HG03565 (cell line): ENCODE measurements at regions not wholly inside any gene's neighbourhood (a gene's known extent, or its start where the extent isn't known, plus 50 kb on each side); places are given as distances from the start of the nearest gene placed in this dataset.
A peak's percentile ranks its signal among the peaks of the same experiment; 100 is the strongest.

Experiments
- ATAC-seq: cut with Tn5 transposase; IDR thresholded peaks from one replicate; pipeline ENCODE4 v1.9.1; 2021; ENCODE audit warnings: mild to moderate bottlenecking, moderate library complexity; ENCODE audit not compliant: unreplicated experiment

DNA sequence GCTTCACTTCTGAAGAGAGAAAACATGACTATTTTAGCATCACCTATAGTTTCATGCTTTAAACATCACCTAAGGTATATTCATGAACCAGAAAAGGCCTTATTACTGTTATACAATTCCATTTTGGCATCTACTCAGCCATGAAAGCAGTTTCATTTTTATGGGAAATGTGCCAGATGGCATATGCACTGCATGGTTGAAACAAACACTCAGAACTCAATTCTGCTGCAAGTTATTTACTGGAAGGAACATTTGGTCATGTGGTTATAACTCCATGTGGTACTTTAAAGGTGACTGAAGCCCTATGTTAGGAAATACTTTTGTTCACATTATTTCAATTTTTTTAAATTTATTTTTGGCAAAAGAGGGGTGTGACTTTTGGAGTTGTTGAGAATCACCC is 287.5 kb upstream of the CRIM1 start:
- ATAC-seq = no peak

DNA sequence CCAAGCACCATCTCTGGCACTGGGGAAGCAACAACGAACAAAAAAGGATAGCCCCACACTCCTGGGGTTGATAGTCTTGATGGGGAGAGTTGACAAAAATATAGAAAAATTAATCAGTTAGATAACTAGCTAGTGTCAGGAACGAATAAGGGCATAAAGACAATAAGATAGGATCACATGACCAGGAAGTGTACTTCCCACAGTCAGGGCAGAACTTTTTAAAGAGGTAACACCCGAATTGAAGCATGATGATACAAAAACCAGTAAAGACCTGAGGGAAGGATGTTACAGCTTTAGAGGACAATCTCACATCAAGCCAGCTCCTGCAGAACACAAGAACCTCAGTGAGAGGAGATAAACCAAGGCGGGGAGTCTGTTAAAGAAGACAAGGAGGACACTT is 295.4 kb upstream of the CRIM1 start:
- peak; percentile 10 for ATAC-seq

DNA sequence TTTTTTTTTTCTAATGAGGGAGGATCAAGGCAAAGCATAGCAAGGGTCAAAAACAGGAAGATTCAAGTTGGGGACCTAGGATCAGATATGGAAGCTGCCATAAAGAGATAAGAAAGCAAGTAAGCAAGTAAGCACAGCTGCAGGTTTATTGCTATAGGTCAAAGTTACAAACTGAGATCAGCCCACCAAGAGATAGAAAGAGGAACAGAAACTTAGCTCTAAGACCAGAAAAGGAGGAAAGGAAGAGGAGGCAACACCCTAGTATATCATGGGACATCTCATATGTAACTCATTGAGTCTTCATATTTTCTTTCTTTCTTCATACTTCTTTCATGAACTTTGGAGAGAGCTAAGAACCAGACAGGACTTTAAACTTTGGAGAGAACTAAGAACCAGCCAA is 295.9 kb upstream of the CRIM1 start:
- ATAC-seq = peak; percentile 100

DNA sequence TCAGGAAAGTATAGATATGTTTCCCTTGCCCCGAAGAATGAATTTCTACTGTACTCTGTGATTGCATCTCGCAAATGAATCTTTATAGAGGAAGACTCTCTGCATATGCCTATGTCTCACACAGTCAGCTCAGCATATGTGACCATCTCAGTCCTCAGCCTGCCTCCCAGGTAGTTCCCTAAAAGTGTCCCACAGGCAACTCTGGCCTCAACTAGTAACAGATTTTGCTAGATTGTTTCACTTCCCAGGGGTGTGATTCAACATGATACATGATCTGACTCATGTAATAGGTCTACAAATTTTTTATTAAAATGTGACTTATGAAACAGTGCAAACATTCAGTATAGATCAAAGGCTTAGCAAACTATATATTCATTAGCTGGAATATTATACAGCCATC is 296.6 kb upstream of the CRIM1 start:
- ATAC-seq = no peak

- ATAC-seq = no peak
Observed at GRCh38 chr2:36058076-36058475, 297.5 kb upstream of the CRIM1 start.

GRCh38 chr2:36052819-36053218 is 302.8 kb upstream of the CRIM1 start:
- ATAC-seq = no peak

DNA sequence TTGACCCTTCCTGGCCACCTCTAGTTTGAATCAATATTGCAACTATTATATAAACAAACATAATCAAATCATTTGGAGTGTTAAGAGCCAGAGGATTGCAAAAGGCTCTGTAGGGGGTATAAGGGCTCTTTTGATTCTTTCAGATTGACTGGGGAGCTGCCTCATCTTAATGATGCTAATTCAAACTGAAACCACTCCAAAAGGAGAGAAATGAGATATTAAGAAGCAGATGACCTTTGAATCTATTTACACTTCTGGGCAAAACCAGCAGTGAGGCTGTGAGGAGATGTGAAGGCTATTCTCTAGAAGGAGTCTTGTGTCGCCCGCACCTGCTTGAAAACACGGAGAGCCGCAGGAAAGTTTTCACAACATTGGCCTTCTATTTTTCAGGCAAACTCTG is 311.2 kb upstream of the CRIM1 start:
- peak; percentile 42 for ATAC-seq

- no peak for ATAC-seq
Observed at GRCh38 chr2:36035137-36035536, 320.4 kb upstream of the CRIM1 start.

- ATAC-seq = no peak
Observed at GRCh38 chr2:36032046-36032445, 323.5 kb upstream of the CRIM1 start.

- no peak for ATAC-seq
Observed at GRCh38 chr2:36031471-36031870, 324.1 kb upstream of the CRIM1 start.

DNA sequence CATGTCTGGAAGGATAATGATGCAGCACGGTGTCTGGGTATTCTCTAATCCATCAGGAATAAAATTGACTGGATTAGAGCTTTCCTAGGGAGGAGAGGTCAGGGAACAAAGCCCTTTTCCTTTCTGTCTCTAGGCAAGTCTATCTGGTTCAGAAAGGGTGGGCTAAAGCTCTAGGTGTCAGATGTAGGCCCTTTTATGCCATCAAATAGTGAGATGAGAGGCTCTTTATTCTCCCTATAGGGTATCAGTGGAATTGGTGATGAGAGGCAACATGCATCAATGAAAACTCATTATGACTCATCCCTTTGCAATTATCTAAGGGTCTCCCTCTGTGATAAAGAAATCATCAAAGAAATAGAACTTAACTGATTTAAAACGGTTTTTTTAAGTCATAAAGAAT is 328.0 kb upstream of the CRIM1 start:
- ATAC-seq = no peak

DNA sequence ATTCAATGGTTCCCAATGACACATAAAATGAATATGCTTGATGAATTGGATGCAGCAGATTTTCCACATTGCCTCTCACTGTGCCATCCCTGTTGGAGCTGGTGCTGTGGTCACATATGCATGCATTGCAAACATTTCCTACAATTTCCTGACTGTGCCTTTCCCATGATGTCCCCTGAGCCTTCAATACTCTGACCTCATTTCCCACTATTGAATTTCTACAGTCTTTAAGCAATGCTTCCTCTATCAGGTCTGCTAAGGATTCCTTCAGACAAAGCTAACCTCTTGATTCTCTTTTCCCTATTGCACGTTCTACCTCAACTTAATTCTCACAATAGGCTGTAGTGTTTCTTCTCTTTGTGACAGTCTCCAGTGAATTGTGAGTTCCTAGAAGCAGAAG is 342.5 kb upstream of the CRIM1 start:
- ATAC-seq = no peak

- no peak for ATAC-seq
Observed at GRCh38 chr2:36006444-36006843, 349.1 kb upstream of the CRIM1 start.

DNA sequence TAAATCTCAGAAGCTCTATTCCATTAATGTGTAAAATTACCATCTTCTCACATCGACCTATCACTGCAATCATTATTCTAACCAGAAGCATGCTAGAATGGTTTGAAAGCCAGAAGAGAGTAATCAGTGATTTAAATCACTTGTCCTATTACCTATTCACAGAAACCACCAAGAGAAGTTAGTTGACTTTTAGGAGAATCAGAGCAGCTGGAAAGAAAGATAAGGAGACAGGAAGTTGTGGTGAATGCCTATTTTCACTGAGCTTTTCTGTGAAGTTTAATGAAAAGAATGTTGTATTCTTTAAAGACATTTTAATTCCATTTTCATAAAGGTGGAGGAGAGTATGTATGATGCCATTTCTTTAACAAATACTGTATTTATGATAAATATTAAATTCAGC is 352.6 kb upstream of the CRIM1 start:
- ATAC-seq = no peak

DNA sequence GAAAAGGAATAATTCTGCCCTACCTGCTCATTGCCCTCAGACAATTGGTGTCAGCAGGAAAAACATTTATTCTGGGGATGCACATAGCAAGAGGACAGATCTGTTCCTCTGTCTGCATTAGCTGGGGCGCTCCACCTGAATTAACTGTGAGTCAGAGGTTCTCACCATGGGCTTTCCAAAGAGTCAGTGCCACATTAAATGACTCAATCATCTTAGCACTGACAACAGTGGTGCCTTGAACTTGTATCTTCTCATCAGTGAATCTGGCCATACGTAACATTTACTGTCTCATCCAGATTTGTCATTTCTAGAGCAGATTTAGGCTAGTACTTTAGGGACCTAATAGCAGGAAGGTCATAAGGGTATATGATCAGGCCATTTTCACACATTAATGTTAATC is 358.1 kb upstream of the CRIM1 start:
- ATAC-seq = no peak

- no peak for ATAC-seq
Observed at GRCh38 chr2:35989503-35989902, 366.1 kb upstream of the CRIM1 start.

DNA sequence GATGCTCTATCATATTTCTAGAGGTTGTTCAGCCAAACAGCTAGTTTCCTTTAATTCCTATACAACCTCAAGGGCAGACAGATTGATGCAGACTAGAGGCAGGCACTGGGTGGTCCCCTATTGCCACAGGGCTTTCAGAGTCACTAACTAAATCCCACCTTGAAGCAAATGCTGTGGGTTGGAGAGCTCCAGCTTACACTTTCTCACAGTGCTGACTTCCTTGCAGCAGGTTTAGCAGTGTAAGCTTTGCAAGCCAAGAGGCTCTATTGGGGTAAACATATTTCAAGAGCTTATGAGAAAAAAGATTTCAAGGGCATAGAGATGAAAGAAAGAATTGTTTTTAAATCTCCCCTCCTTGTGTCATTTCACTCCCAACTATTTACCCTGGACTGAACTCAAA is 366.5 kb upstream of the CRIM1 start:
- no peak for ATAC-seq

- no peak for ATAC-seq
Observed at GRCh38 chr2:35986871-35987270, 368.7 kb upstream of the CRIM1 start.

DNA sequence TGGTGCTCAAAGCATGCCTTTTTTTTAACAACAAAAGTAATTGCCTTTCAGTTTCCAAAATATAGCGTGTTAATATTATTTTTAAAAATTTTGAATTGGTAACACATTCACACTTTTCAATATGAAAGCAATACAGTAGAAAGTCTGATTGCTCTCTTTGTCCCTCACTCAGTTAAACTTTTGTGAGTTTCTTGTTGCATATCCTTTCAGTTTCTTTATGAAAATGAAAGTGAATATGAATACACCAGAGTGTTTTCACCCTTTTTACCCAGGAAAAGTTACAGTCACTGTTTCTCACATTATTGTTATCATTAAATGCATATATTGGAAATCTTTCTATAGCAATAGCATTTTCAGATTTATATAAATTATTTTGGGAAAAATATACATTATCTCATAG is 377.4 kb upstream of the CRIM1 start:
- ATAC-seq = peak; percentile 98

GRCh38 chr2:35976611-35977010 is 379.0 kb upstream of the CRIM1 start:
- no peak for ATAC-seq

- ATAC-seq = no peak
Observed at GRCh38 chr2:35973737-35974132, 381.8 kb upstream of the CRIM1 start.

DNA sequence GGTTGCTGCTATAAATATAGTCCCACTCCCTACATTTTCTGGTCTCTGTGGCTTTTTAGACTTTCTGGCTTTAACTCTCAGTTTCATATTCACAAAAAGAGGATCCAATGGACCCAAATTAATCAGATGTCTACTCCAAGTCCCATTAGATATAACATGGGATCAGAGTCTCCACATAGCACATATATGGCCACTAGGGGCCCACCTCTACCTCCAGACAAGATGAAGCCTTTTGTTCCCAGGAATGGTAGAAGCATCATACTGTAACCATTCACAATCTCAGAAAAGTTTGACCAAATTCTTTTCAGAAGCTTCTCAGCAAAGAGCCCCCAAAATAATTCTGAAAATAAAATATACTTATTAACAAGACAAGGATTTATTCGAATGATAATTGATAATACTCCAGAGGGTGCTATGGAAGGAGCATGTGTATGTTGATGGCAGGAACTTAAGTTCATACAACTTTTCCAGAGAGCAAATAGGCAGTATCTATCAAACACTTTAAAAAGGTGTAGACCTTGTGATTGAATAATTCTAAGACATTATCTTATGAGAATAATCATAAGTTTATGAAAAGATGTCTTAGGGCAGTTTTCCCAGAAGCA is 382.3 kb upstream of the CRIM1 start:
- ATAC-seq = peak; percentile 80

DNA sequence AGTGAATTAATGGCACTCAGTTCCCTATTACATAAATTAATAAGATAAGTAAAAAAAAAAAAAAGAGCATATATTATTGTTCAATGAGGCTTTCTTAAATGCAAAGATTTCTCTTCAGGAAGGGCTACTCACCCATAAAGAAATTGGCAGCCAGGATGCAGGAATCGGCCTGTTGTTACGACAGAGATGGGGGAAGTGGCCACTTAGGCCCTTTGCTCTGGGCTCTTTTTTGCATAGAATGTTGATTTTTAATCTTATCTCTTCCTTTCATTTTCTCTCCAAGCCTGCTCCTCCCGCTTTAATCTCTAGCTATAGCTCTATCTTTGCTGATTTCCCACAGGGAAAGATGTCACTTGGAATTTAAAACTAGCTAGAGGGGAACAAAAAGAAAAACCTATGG is 391.8 kb upstream of the CRIM1 start:
- no peak for ATAC-seq

DNA sequence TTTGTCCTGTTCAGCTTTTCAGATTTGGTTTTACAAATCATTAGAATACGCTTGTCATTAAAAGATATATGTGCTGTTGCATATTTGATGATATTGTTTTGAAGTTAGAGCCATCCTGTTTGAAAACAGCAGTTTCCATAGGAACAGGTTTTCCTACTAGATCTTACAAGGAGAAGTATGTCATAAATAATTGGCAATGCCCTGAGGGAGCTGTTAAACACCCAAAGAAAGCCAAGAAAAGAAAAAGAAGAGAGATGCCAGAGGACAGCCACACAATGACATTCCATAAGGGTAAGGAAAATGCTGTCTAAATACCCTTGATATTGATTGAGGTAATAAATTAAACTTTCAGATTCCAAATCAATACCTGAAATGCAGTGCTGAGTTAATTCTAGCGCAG is 392.2 kb upstream of the CRIM1 start:
- ATAC-seq = no peak
